ENCODE measurements at regions not wholly inside any gene's neighbourhood (a gene's known extent, or its start where the extent isn't known, plus 50 kb on each side); places are given as distances from the start of the nearest gene placed in this dataset.

DNA sequence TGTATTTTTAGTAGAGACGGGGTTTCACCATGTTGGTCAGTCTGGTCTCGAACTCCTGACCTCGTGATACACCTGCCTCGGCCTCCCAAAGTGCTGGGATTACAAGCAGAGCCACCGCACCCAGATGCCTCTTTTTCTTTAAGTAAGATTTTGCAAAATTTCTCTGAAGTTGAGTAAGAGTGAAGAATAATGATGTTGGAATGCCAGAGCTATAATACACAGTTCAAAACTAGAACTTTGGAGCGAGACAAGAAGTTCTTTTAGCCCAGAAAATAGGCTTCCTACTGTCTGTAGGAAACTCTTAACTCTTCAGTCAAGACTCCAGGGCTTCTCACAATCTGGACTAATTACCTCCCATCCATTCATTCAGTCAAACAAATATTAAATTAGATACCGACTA is 51.4 kb downstream of the MARCHF4 start:
- no peak for DNase-seq
- ATAC-seq, result no peak

DNA sequence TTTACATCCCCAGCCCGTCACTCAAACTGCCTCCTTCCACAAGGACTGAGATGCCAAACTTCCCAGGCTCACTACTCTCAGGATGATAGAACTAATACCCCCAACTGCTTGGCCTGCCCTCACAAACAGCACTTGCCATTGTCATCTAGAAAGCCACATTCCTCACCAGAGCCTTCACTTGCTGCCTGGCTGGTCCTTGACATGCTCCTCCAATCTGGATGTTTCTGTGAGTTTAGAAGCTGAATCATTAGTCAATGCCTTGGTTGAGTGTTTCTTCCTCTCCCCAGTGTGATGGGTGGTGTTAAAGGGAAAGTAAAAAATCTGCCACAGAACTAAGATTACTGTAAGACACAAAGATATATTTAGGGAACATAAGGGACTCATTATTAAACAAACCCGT is 52.5 kb downstream of the MARCHF4 start:
- DNase-seq (no peak), ATAC-seq (no peak)

GRCh38 chr2:216318521-216318874 is 53.8 kb downstream of the MARCHF4 start:
- no peak for ATAC-seq
- no peak for DNase-seq

DNA sequence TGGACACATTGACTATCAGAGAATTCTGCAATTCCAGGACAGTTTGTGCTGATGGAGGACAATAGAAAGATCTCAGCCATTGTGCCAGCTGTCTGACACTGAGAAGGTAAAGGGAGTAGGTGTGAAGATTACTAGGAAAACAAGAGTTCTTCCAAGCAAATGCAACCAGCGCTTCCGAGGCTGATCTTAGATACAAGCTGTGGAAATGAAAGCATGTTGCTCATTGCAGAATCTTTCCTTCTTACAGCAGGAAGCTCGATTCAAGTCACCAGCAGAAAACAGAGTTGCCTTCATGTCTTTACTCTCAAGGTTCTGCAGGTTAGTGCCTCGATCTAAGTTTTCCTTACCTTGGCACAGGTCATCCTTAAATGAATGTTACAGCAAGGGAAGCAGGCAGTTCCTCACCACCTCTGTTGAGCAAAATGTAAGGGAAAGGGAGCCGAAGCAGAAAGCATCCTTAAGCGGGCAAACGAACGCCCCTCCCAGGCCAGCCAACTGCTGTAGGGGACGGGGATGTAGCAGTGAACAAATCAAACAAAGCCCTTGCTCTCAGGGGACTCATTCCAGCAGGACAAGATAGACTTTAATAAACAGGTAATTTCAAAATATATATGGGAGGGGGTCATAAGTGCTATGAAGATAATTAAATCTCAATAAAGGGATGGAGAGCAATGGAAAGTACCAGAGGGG is 54.3 kb downstream of the MARCHF4 start:
- no peak for DNase-seq
- ATAC-seq, result no peak

- no peak for ATAC-seq
- DNase-seq, result no peak
These were observed 55.5 kb downstream of the MARCHF4 start for GRCh38 chr2:216316743-216317142.

- peak; percentile 43 for ATAC-seq
- no peak for DNase-seq
These were observed 56.3 kb downstream of the MARCHF4 start for GRCh38 chr2:216315802-216316603.

- DNase-seq (no peak), ATAC-seq (no peak)
These were observed 59.8 kb downstream of the MARCHF4 start for GRCh38 chr2:216312441-216312840.

DNA sequence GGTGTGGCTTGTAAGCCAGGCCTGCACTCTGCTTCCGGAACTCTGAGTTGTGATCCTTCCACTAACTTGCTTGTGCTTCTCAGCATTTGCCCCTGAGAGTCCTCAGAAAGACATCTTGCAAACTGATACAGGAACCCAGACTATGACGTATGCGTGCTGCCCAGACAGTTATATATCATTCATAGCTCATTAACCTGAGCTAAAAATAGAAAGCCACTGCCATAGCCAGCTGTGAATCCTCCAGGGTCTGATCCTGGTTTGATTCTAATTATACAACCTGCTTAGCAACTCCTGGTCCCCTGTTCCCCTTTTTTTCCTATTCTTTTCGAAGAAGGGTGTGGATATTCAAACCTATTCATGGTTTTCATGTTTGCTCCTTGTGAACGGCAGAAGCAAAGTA is 63.7 kb downstream of the MARCHF4 start:
- DNase-seq (no peak), ATAC-seq (no peak)

DNA sequence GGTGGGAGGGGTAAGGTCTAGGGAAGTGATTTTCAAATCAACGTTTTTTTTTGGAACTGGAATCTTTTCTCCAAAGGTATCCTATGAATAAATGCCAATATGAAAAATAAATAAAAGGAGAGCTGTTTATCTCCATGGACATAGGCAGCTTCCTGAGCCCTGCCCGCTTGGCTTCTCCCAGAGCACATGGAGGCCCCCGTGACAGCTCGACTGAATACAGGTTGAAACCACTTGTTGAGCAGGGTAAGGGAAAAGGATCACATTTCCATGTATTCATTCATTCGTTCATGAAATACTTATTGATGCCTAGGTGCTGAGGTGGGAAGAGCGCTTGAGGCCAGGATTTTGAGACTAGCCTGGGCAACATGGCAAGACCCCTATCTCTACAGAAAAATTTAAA is 64.8 kb downstream of the MARCHF4 start:
- DNase-seq (no peak), ATAC-seq (no peak)

- ATAC-seq (no peak), DNase-seq (no peak)
These were observed 65.4 kb downstream of the MARCHF4 start for GRCh38 chr2:216306868-216307267.

- DNase-seq (no peak), ATAC-seq (no peak)
These were observed 66.7 kb downstream of the MARCHF4 start for GRCh38 chr2:216305574-216305973.

DNA sequence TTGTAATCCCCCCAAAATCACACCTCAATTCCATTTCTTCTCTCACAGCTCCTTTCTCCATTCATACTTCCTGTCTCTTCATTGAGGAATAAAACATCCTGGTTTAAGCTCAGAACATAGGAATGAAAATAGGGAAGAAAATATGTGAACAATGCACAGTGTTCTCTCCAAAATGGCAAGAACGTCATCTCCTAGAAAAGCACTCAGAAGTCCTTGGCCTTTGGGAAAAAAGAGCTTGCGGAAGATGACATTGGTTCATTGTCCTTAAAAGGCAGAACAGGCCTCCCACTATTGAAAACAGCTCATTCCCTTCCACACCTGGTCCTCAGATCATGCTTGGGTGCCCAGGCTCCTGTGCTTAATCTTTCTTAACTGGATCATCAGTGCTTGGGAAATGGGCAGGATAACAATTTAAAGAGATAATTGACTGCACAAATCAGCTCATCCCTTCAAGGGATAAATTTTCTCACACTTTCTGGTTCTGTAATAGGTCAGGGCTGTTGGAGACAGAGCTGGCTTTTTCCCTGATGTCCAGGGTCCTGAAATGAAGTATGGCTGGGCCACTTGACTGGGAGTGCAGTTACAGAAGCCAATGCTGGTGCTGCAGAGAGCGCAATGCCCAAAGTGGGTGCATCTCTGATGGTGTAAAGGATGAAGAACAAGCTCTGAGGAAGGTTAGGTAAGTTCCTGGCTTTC is 69.2 kb downstream of the MARCHF4 start:
- no peak for DNase-seq
- no peak for ATAC-seq

DNA sequence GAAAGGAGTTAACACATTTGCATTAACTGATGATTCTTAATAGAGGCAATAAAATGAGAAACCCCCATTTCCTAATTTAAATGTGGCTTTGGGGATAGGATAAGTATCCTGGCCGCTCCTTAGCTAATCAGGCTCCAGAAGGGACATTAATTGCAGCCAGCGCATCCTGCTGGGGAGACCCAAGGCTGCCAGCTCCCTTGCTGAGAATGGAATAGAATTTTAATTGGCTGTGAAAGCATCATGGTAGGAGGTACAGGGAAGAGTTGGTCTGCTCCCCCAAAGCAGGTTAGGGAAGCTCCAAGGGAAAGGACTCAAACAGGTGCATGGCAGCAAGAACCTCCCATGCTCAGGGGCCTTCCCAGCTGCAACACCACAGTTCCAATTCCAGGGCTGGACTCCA is 71.4 kb downstream of the MARCHF4 start:
- ATAC-seq (no peak), DNase-seq (no peak)

- no peak for DNase-seq
- no peak for ATAC-seq
These were observed 72.7 kb downstream of the MARCHF4 start for GRCh38 chr2:216299588-216299987.

DNA sequence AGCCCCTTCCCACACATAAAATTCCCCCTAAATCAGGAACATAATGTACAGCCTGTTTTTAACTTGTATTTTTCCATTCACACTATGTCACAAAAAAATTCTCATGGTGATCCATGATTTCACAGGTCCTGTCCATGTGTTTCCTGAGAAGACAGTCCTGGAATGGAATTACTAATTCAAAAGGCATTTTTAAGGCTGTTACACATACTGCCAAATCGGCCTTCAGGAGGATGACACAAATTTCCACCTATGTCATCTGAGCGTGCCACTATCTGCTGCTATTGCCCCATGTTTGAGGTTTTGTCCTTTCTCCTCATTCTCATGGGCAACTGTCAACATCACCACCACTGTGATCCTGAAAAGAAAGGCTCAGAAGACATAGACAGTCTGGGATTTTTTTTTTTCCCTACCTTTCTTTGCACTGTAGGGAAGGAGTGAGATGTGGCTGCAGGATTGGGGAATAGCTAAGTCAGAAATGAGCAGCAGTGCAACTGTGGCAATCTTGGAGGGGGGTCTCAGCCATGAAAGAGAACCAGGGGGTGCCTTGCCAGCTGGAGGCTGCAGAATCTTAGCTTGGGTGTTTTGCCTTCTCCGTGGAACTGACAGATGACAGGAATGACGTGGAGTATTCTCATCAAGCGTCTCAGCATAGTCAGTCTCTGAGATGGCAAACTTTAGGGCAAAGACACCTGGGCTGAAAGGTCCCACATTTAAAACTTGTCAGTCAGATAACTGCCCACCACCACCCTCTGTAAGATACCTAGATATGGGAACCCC is 73.4 kb downstream of the MARCHF4 start:
- DNase-seq, result no peak
- no peak for ATAC-seq

- no peak for DNase-seq
- no peak for ATAC-seq
These were observed 75.4 kb downstream of the MARCHF4 start for GRCh38 chr2:216296856-216297255.

GRCh38 chr2:216294305-216294704 is 78.0 kb downstream of the MARCHF4 start:
- no peak for DNase-seq
- ATAC-seq, result no peak

DNA sequence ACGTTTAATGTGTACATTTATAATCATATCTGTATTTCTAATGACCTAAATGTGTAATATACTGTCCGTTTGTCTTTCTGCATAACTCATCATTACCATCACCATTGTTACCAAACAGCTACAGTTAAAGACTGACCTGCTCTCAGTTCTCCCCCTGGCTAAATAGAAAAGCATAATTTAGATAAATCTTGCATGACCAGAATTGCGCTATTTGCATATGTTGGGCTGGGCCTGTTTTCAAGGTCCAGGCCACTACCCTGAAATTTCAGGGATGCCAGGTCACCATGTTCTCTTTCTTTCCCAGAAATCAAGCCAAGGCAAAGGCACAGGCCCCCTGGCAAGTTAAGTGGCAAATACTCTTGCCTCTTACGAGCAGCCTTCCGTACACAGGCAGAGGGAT is 78.4 kb downstream of the MARCHF4 start:
- DNase-seq (no peak), ATAC-seq (no peak)

DNA sequence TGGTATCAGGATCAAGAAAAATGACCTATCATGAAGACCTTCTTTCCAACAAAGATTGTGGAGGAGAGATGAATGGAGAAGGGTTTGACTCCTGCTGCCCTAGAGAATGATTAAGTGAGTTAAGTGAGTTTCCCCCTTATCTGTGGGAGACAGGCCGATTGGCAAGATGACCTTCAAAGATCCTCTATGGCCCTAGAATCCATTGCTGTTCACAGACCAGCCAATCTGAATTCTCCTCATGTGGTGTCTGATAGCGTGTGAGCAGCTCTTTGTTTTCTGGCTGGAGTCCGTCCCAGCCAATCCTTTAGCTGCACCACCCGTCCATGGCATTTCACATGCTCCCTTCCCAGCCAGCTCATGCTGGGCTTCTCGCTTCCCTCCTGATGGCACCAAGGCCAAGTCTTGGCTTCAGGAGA is 79.4 kb downstream of the MARCHF4 start:
- ATAC-seq (no peak), DNase-seq (no peak)

DNA sequence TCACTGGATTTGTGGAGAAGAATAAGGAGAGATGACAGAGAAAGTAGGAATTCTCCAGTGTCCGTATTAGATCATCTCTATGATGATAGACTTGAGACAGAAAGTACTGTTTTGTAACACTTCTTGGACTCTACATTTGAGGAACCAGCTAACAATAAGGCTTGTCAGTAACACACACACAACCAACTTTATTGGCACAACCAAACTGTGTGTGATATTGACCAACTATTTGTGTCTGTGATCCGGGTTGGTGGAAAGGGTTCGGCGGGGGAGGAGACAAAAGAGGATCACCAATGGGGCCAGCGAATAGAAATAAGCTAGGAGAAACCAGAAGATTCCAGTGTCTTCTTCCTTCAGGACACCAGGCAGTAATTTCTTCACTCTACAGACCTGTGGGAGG is 79.8 kb downstream of the MARCHF4 start:
- no peak for ATAC-seq

GRCh38 chr2:216289470-216289869 is 82.8 kb downstream of the MARCHF4 start:
- ATAC-seq, result no peak

More for the DNA sequence above, 79.8 kb downstream of the MARCHF4 start:
- no peak for DNase-seq

DNA sequence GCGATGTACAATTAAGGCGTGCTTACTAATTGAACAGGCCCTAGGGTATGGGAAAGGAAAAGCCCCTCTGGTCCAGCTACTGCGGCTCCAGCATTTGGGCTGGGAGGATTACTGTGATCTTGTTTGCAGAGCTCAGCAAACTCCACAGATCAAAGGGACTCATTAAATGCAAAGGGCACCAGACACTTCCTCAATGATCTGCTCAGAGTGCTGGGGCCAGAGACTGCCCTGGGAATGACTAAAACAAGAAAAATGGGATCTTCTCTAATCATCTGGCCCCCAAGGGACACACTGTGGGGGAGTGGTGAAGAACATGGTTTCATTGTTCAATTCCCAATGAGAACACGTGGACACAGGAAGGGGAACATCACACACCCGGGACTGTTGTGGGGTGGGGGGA is 85.0 kb downstream of the MARCHF4 start:
- DNase-seq, result no peak
- no peak for ATAC-seq

More at GRCh38 chr2:216289470-216289869, 82.8 kb downstream of the MARCHF4 start:
- no peak for DNase-seq
